ENCODE measurements at regions not wholly inside any gene's neighbourhood (a gene's known extent, or its start where the extent isn't known, plus 50 kb on each side); places are given as distances from the start of the nearest gene placed in this dataset.
"Not testable (repeated sequence)": the region's sequence is repeated elsewhere in the genome, so short reads cannot be mapped to it uniquely, and the experiment has no call there.

- no peak for DNase-seq
- no peak overlapping the region for H3K4me3 ChIP-seq (ENCODE audit: low read length)
- no peaks in the 10 kb centered on the region for H3K9me3 ChIP-seq (ENCODE audit: control insufficient read depth, low read depth, low read length)
- H3K36me3 ChIP-seq (ENCODE audit: control insufficient read depth, insufficient read depth, low read length) = no peaks in the 10 kb centered on the region
- H3K27ac ChIP-seq (ENCODE audit: low read length) = no peak overlapping the region
- H3K4me1 ChIP-seq (ENCODE audit: control insufficient read depth, insufficient read depth, low read length) = no peaks in the 10 kb centered on the region
- no peaks in the 10 kb centered on the region for H3K27me3 ChIP-seq (ENCODE audit: control insufficient read depth, insufficient read depth, low read length)
Measured at GRCh38 chr14:43019826-43020225, 1413.2 kb downstream of the LRFN5 start.

GRCh38 chr14:43014338-43014737 is 1407.7 kb downstream of the LRFN5 start:
- DNase-seq = no peak
- Histone ChIP-seq H3K4me3 (ENCODE audit: low read length) (no peak overlapping the region), H3K36me3 (ENCODE audit: control insufficient read depth, insufficient read depth, low read length) (no peaks in the 10 kb centered on the region), H3K9me3 (ENCODE audit: control insufficient read depth, low read depth, low read length) (no peaks in the 10 kb centered on the region), H3K27me3 (ENCODE audit: control insufficient read depth, insufficient read depth, low read length) (no peaks in the 10 kb centered on the region), H3K27ac (ENCODE audit: low read length) (no peak overlapping the region), H3K4me1 (ENCODE audit: control insufficient read depth, insufficient read depth, low read length) (no peaks in the 10 kb centered on the region)
- WGBS (ENCODE audit: insufficient coverage, low lambda C conversion rate) = 78% methylated on average over 1 of the region's 1 CpG

GRCh38 chr14:43012817-43013216 is 1406.1 kb downstream of the LRFN5 start:
- no peaks in the 10 kb centered on the region for H3K9me3 ChIP-seq (ENCODE audit: control insufficient read depth, low read depth, low read length)
- H3K4me3 ChIP-seq (ENCODE audit: low read length) = no peak overlapping the region
- no peak for DNase-seq
- WGBS (ENCODE audit: insufficient coverage, low lambda C conversion rate) = no CpG with 5 or more reads among the region's 1 CpG
- H3K27ac ChIP-seq (ENCODE audit: low read length) = no peak overlapping the region
- no peaks in the 10 kb centered on the region for H3K27me3 ChIP-seq (ENCODE audit: control insufficient read depth, insufficient read depth, low read length)
- no peaks in the 10 kb centered on the region for H3K4me1 ChIP-seq (ENCODE audit: control insufficient read depth, insufficient read depth, low read length)
- no peaks in the 10 kb centered on the region for H3K36me3 ChIP-seq (ENCODE audit: control insufficient read depth, insufficient read depth, low read length)

GRCh38 chr14:43005807-43006206 is 1399.1 kb downstream of the LRFN5 start:
- Histone ChIP-seq H3K27ac (ENCODE audit: low read length) (no peak overlapping the region), H3K4me3 (ENCODE audit: low read length) (no peak overlapping the region), H3K4me1 (ENCODE audit: control insufficient read depth, insufficient read depth, low read length) (no peaks in the 10 kb centered on the region), H3K36me3 (ENCODE audit: control insufficient read depth, insufficient read depth, low read length) (no peaks in the 10 kb centered on the region), H3K9me3 (ENCODE audit: control insufficient read depth, low read depth, low read length) (no peaks in the 10 kb centered on the region), H3K27me3 (ENCODE audit: control insufficient read depth, insufficient read depth, low read length) (no peaks in the 10 kb centered on the region)
- DNase-seq = no peak
- WGBS (ENCODE audit: insufficient coverage, low lambda C conversion rate) = no CpG with 5 or more reads among the region's 1 CpG

GRCh38 chr14:43003845-43004244 is 1397.2 kb downstream of the LRFN5 start:
- H3K27me3 ChIP-seq (ENCODE audit: control insufficient read depth, insufficient read depth, low read length) = no peaks in the 10 kb centered on the region
- no peaks in the 10 kb centered on the region for H3K36me3 ChIP-seq (ENCODE audit: control insufficient read depth, insufficient read depth, low read length)
- DNase-seq = no peak
- no peaks in the 10 kb centered on the region for H3K9me3 ChIP-seq (ENCODE audit: control insufficient read depth, low read depth, low read length)
- 83% methylated on average over 1 of the region's 3 CpGs for WGBS (ENCODE audit: insufficient coverage, low lambda C conversion rate)
- H3K27ac ChIP-seq (ENCODE audit: low read length) = no peak overlapping the region
- no peaks in the 10 kb centered on the region for H3K4me1 ChIP-seq (ENCODE audit: control insufficient read depth, insufficient read depth, low read length)
- H3K4me3 ChIP-seq (ENCODE audit: low read length) = no peak overlapping the region

GRCh38 chr14:43001731-43002130 is 1395.1 kb downstream of the LRFN5 start:
- no CpG with 5 or more reads among the region's 3 CpGs for WGBS (ENCODE audit: insufficient coverage, low lambda C conversion rate)
- Histone ChIP-seq H3K4me1 (ENCODE audit: control insufficient read depth, insufficient read depth, low read length) (no peaks in the 10 kb centered on the region), H3K27ac (ENCODE audit: low read length) (no peak overlapping the region), H3K27me3 (ENCODE audit: control insufficient read depth, insufficient read depth, low read length) (no peaks in the 10 kb centered on the region), H3K9me3 (ENCODE audit: control insufficient read depth, low read depth, low read length) (no peaks in the 10 kb centered on the region), H3K4me3 (ENCODE audit: low read length) (no peak overlapping the region), H3K36me3 (ENCODE audit: control insufficient read depth, insufficient read depth, low read length) (no peaks in the 10 kb centered on the region)
- no peak for DNase-seq

- H3K36me3 ChIP-seq (ENCODE audit: control insufficient read depth, insufficient read depth, low read length) = no peaks in the 10 kb centered on the region
- H3K4me1 ChIP-seq (ENCODE audit: control insufficient read depth, insufficient read depth, low read length) = no peaks in the 10 kb centered on the region
- DNase-seq = no peak
- no peaks in the 10 kb centered on the region for H3K27me3 ChIP-seq (ENCODE audit: control insufficient read depth, insufficient read depth, low read length)
- H3K4me3 ChIP-seq (ENCODE audit: low read length) = no peak overlapping the region
- no peak overlapping the region for H3K27ac ChIP-seq (ENCODE audit: low read length)
- no CpG with 5 or more reads among the region's 2 CpGs for WGBS (ENCODE audit: insufficient coverage, low lambda C conversion rate)
- H3K9me3 ChIP-seq (ENCODE audit: control insufficient read depth, low read depth, low read length) = peaks cover 3% of the 10 kb centered on the region
Measured at GRCh38 chr14:42994051-42994736, 1387.5 kb downstream of the LRFN5 start.

GRCh38 chr14:42992930-42993329 is 1386.3 kb downstream of the LRFN5 start:
- Histone ChIP-seq H3K4me3 (ENCODE audit: low read length) (no peak overlapping the region), H3K27me3 (ENCODE audit: control insufficient read depth, insufficient read depth, low read length) (no peaks in the 10 kb centered on the region), H3K9me3 (ENCODE audit: control insufficient read depth, low read depth, low read length) (peaks cover 3% of the 10 kb centered on the region), H3K36me3 (ENCODE audit: control insufficient read depth, insufficient read depth, low read length) (no peaks in the 10 kb centered on the region), H3K27ac (ENCODE audit: low read length) (no peak overlapping the region), H3K4me1 (ENCODE audit: control insufficient read depth, insufficient read depth, low read length) (no peaks in the 10 kb centered on the region)
- 100% methylated on average over 1 of the region's 1 CpG for WGBS (ENCODE audit: insufficient coverage, low lambda C conversion rate)
- no peak for DNase-seq

- no peak for DNase-seq
- WGBS (ENCODE audit: insufficient coverage, low lambda C conversion rate) = no CpG with 5 or more reads among the region's 1 CpG
- no peaks in the 10 kb centered on the region for H3K36me3 ChIP-seq (ENCODE audit: control insufficient read depth, insufficient read depth, low read length)
- H3K4me1 ChIP-seq (ENCODE audit: control insufficient read depth, insufficient read depth, low read length) = no peaks in the 10 kb centered on the region
- H3K27me3 ChIP-seq (ENCODE audit: control insufficient read depth, insufficient read depth, low read length) = no peaks in the 10 kb centered on the region
- H3K27ac ChIP-seq (ENCODE audit: low read length) = no peak overlapping the region
- no peak overlapping the region for H3K4me3 ChIP-seq (ENCODE audit: low read length)
- no peaks in the 10 kb centered on the region for H3K9me3 ChIP-seq (ENCODE audit: control insufficient read depth, low read depth, low read length)
Measured at GRCh38 chr14:42980419-42980818, 1373.7 kb downstream of the LRFN5 start.

- H3K36me3 ChIP-seq (ENCODE audit: control insufficient read depth, insufficient read depth, low read length); H3K4me1 ChIP-seq (ENCODE audit: control insufficient read depth, insufficient read depth, low read length); DNase-seq; H3K27ac ChIP-seq (ENCODE audit: low read length); H3K27me3 ChIP-seq (ENCODE audit: control insufficient read depth, insufficient read depth, low read length); H3K4me3 ChIP-seq (ENCODE audit: low read length); H3K9me3 ChIP-seq (ENCODE audit: control insufficient read depth, low read depth, low read length): not testable (repeated sequence)
- whole genome bisulfite sequencing (ENCODE audit: insufficient coverage, low lambda C conversion rate) = 100% methylated on average over 1 of the region's 21 CpGs
Measured at GRCh38 chr14:42973171-42973570, 1366.5 kb downstream of the LRFN5 start.

- H3K9me3 ChIP-seq (ENCODE audit: control insufficient read depth, low read depth, low read length) = no peaks in the 10 kb centered on the region
- no peak for DNase-seq
- 67% methylated on average over 2 of the region's 4 CpGs for WGBS (ENCODE audit: insufficient coverage, low lambda C conversion rate)
- no peaks in the 10 kb centered on the region for H3K36me3 ChIP-seq (ENCODE audit: control insufficient read depth, insufficient read depth, low read length)
- no peaks in the 10 kb centered on the region for H3K4me1 ChIP-seq (ENCODE audit: control insufficient read depth, insufficient read depth, low read length)
- no peak overlapping the region for H3K27ac ChIP-seq (ENCODE audit: low read length)
- no peaks in the 10 kb centered on the region for H3K27me3 ChIP-seq (ENCODE audit: control insufficient read depth, insufficient read depth, low read length)
- H3K4me3 ChIP-seq (ENCODE audit: low read length) = no peak overlapping the region
Measured at GRCh38 chr14:42965512-42965911, 1358.8 kb downstream of the LRFN5 start.

All from large intestine (tissue), 3 donors.